ENCODE measurements at regions not wholly inside any gene's neighbourhood (a gene's known extent, or its start where the extent isn't known, plus 50 kb on each side); places are given as distances from the start of the nearest gene placed in this dataset.

GRCh38 chr12:92539110-92539749 lies 163.6 kb upstream of the PLEKHG7 start (continued):
- TF ChIP-seq EZH2 (IDR thresholded peaks at IDR 0.05): no peak
- TF ChIP-seq EGR1 (IDR thresholded peaks at IDR 0.05; ENCODE audit: low read depth): peak; percentile 85
- TF ChIP-seq FOSL1 (IDR thresholded peaks at IDR 0.05; ENCODE audit: low read depth): peak; percentile 84

DNA sequence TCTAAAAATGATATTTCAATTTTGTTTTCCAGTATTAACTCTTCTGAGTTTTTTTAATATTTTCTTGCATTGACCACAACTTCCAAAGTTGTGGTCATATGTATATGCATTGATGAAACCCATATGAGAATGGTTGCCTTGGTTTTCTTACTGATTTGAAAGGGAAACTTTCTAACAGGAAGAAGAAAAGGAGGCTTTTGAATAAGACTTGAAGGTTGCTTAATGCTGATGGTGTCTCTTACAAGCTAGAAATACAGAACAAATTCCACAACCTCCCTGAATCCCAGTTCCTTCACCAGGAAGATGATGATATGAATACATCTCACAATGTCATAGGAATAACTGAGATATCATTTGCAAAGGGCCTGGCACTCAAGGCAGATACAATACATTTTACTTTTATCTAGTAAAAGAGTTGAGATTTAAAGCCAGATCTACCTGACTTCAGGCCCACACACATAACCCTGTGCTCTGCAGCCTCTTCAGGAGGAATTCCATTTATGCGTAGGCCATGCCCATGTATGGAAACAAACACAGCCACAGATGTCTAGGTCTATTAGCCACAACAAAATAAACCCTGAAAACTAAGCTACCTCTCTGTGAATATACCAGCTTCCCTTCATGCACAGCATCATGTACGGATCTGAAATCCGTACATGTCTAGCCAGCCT lies 165.4 kb upstream of the PLEKHG7 start:
- CTCF ChIA-PET: no interaction called here
- H2AFZ ChIP-seq (ENCODE audit: low read depth, low read length, poor library complexity, severe bottlenecking): no peak overlapping the region

More for the DNA sequence above, 165.4 kb upstream of the PLEKHG7 start:
- intact Hi-C loops (cut with micrococcal nuclease): no loop called here
- Histone ChIP-seq H3K9me2 (ENCODE audit: insufficient read depth) (no peaks in the 10 kb centered on the region), H3K4me1 (ENCODE audit: control insufficient read depth in 1 of 2, insufficient read depth in 2 of 2, low read length in 2 of 2) (peaks cover 8 to 21% of the 10 kb centered on the region in 2 experiments; a peak in 3 of 4 replicates), H3K9ac (ENCODE audit: low read length) (no peak overlapping the region), H3K4me3 (replicated peaks in 1 of 2; ENCODE audit: low read depth in 1 of 2, low read length in 2 of 2) (no peak overlapping the region), H3K27me3 (ENCODE audit: insufficient read depth, low read length) (no peaks in the 10 kb centered on the region), H4K20me1 (ENCODE audit: insufficient read depth) (no peaks in the 10 kb centered on the region), H3K36me3 (ENCODE audit: control insufficient read depth in 1 of 2, insufficient read depth in 2 of 2, low read length in 2 of 2) (no peaks in the 10 kb centered on the region), H3K79me2 (ENCODE audit: insufficient read depth, low read length) (no peaks in the 10 kb centered on the region), H3K4me2 (ENCODE audit: low read length) (no peak overlapping the region), H3K27ac (ENCODE audit: low read depth, low read length) (no peak overlapping the region), H3K9me3 (ENCODE audit: control insufficient read depth in 1 of 2, insufficient read depth in 1 of 2, low read depth in 1 of 2, low read length in 2 of 2) (no peaks in the 10 kb centered on the region)
- ChIA-PET POLR2A (no interaction called here), RAD21 (ENCODE audit: low non-redundant PET in 1 of 2, low total read pairs in 2 of 2, uncharacterized antibody in 2 of 2, unreplicated experiment in 2 of 2) (no interaction called here)
- ATAC-seq (no peak), DNase-seq (ENCODE audit: low read depth, low spot score) (no peak)
- no TSS peak for BruUV-seq (replicated peaks)
- TF ChIP-seq YY1 (IDR thresholded peaks at IDR 0.05; ENCODE audit: extremely low read depth, insufficient replicate concordance, low read depth, low read length) (no peak), CEBPB (IDR thresholded peaks at IDR 0.05; ENCODE audit: low read depth) (no peak), ELF1 (IDR thresholded peaks at IDR 0.05; ENCODE audit: borderline replicate concordance, low read depth) (no peak), SP1 (IDR thresholded peaks at IDR 0.05; ENCODE audit: low read depth) (no peak), EZH2phosphoT487 (IDR thresholded peaks at IDR 0.05; ENCODE audit: borderline replicate concordance) (no peak), CTCF (IDR thresholded peaks at IDR 0.05 in 2 of 3, conservative IDR thresholded peaks at IDR 0.05 in 1 of 3; ENCODE audit: borderline replicate concordance in 1 of 3, insufficient read depth in 1 of 3, low read depth in 2 of 3, low read length in 2 of 3) (no peak), POLR2A (IDR thresholded peaks at IDR 0.05; ENCODE audit: borderline replicate concordance, extremely low read depth, insufficient read depth, insufficient read length) (no peak), POLR2AphosphoS5 (IDR thresholded peaks at IDR 0.05; ENCODE audit: low read depth, low read length) (no peak), CBX3 (IDR thresholded peaks at IDR 0.05; ENCODE audit: low read depth) (no peak)
- TF ChIP-seq, protein P1, sequence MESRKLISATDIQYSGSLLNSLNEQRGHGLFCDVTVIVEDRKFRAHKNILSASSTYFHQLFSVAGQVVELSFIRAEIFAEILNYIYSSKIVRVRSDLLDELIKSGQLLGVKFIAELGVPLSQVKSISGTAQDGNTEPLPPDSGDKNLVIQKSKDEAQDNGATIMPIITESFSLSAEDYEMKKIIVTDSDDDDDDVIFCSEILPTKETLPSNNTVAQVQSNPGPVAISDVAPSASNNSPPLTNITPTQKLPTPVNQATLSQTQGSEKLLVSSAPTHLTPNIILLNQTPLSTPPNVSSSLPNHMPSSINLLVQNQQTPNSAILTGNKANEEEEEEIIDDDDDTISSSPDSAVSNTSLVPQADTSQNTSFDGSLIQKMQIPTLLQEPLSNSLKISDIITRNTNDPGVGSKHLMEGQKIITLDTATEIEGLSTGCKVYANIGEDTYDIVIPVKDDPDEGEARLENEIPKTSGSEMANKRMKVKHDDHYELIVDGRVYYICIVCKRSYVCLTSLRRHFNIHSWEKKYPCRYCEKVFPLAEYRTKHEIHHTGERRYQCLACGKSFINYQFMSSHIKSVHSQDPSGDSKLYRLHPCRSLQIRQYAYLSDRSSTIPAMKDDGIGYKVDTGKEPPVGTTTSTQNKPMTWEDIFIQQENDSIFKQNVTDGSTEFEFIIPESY (IDR thresholded peaks at IDR 0.05; ENCODE audit: extremely low read depth, insufficient replicate concordance, low read length): no peak
- TF ChIP-seq, protein P2, sequence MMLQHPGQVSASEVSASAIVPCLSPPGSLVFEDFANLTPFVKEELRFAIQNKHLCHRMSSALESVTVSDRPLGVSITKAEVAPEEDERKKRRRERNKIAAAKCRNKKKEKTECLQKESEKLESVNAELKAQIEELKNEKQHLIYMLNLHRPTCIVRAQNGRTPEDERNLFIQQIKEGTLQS (IDR thresholded peaks at IDR 0.05): no peak
- TF ChIP-seq, protein P3, sequence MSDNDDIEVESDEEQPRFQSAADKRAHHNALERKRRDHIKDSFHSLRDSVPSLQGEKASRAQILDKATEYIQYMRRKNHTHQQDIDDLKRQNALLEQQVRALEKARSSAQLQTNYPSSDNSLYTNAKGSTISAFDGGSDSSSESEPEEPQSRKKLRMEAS (IDR thresholded peaks at IDR 0.05): no peak

Measured in HCT116 (cell line).